ENCODE measurements at regions not wholly inside any gene's neighbourhood (a gene's known extent, or its start where the extent isn't known, plus 50 kb on each side); places are given as distances from the start of the nearest gene placed in this dataset.
"Not testable (repeated sequence)": the region's sequence is repeated elsewhere in the genome, so short reads cannot be mapped to it uniquely, and the experiment has no call there.

GRCh38 chrX:508821-509220, 121.8 kb upstream of the SHOX start:
- TF ChIP-seq POLR2AphosphoS5, POLR2A, CTCF, EP300 (IDR thresholded peaks at IDR 0.05): not testable (repeated sequence)
